ENCODE measurements at regions not wholly inside any gene's neighbourhood (a gene's known extent, or its start where the extent isn't known, plus 50 kb on each side); places are given as distances from the start of the nearest gene placed in this dataset.

- no peak for DNase-seq (ENCODE audit: low read depth)
- H3K4me3 ChIP-seq (ENCODE audit: low read depth, low read length), result no peak overlapping the region
These were observed 156.1 kb upstream of the ID2 start for GRCh38 chr2:8525582-8526402.

- no peak overlapping the region for H3K4me3 ChIP-seq (ENCODE audit: low read depth, low read length)
- DNase-seq (ENCODE audit: low read depth), result no peak
These were observed 155.5 kb upstream of the ID2 start for GRCh38 chr2:8526403-8526696.

GRCh38 chr2:8527031-8527430 lies 154.8 kb upstream of the ID2 start:
- no peak for DNase-seq (ENCODE audit: low read depth)
- H3K4me3 ChIP-seq (ENCODE audit: low read depth, low read length), result no peak overlapping the region

- no peak for DNase-seq (ENCODE audit: low read depth)
- no peak overlapping the region for H3K4me3 ChIP-seq (ENCODE audit: low read depth, low read length)
These were observed 154.2 kb upstream of the ID2 start for GRCh38 chr2:8527676-8528075.

- no peak for DNase-seq (ENCODE audit: low read depth)
- H3K4me3 ChIP-seq (ENCODE audit: low read depth, low read length), result no peak overlapping the region
These were observed 153.0 kb upstream of the ID2 start for GRCh38 chr2:8528863-8529262.

DNA sequence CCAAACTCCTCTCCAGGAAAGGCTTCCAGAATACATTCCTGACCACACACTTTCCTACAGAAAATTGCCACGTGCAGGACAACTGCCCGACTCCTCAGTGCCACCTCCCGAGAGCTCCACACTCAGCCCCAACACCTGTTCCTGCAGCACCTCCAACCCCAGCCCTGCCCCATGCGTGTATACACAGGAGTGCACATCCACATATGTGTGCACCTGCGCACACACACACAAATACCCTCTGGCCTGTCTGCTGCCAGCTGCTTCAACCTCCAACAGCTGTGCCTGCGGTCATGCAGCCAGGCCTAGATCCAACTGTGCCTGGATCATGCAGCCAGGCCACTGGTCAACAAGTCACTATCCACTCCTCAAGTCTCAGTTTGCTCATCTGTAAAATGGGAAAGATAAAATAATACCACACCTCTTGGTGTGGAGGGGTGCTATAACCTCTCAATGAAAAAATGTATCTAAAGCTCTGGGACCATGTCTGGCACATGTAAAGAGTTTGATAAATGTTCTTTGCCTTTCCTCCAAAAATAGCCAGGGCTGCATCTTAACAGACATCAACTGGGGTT lies 152.1 kb upstream of the ID2 start:
- no peak overlapping the region for H3K4me3 ChIP-seq (ENCODE audit: low read depth, low read length)
- no peak for DNase-seq (ENCODE audit: low read depth)

- no peak for DNase-seq (ENCODE audit: low read depth)
- no peak overlapping the region for H3K4me3 ChIP-seq (ENCODE audit: low read depth, low read length)
These were observed 150.4 kb upstream of the ID2 start for GRCh38 chr2:8531481-8531880.

- no peak overlapping the region for H3K4me3 ChIP-seq (ENCODE audit: low read depth, low read length)
- DNase-seq (ENCODE audit: low read depth), result no peak
These were observed 149.4 kb upstream of the ID2 start for GRCh38 chr2:8532438-8532837.

- H3K4me3 ChIP-seq (ENCODE audit: low read depth, low read length), result no peak overlapping the region
- no peak for DNase-seq (ENCODE audit: low read depth)
These were observed 147.9 kb upstream of the ID2 start for GRCh38 chr2:8533923-8534322.

GRCh38 chr2:8534386-8534728 lies 147.5 kb upstream of the ID2 start:
- no peak overlapping the region for H3K4me3 ChIP-seq (ENCODE audit: low read depth, low read length)
- DNase-seq (ENCODE audit: low read depth), result no peak

GRCh38 chr2:8534729-8535468 lies 147.0 kb upstream of the ID2 start:
- no peak overlapping the region for H3K4me3 ChIP-seq (ENCODE audit: low read depth, low read length)
- DNase-seq (ENCODE audit: low read depth), result peak; percentile 10

- H3K4me3 ChIP-seq (ENCODE audit: low read depth, low read length), result no peak overlapping the region
- no peak for DNase-seq (ENCODE audit: low read depth)
These were observed 146.4 kb upstream of the ID2 start for GRCh38 chr2:8535469-8535795.

DNA sequence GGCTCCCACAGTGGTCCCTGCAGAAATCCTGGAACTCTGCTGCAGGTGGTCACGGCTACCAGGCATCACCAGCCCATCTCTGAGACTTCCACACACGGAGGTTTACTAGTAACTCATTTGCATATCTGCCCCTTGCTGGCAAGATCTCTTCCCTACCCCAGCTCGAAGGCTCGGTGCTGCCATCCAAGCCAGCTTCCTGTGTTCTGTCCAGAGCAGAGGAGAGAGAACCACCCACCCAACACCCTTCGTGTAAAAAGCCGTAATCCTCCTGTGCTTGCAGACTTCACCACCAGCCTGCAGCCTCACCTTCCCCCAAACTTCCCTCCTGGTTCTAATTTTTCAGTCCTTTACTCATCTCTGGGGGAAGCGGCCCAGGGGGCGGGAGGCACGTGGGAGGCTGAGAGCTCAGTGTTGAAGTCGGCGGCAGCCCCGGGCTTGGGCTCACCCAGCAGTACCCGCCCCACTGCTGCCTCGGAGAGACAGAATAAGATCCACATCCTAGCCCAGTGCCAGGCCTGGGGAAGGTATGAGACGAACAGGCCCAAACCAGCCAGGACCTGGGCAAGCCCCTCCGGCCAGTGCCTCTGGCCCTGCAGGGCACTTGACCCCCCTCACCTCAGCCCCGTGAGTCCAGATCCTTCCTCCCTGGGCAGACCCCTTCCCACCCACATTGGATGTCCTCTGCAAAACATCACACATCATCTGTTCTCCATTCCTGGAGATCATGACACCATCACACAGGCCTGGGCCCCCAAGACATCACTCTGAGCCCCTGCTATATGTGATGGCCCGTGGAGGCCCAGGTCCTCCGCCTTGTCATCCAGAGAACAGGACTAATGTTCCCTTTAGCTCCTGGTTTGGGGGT lies 145.8 kb upstream of the ID2 start:
- no peak for DNase-seq (ENCODE audit: low read depth)

GRCh38 chr2:8536686-8537561 lies 144.9 kb upstream of the ID2 start:
- no peak for DNase-seq (ENCODE audit: low read depth)

More for the DNA sequence above, 145.8 kb upstream of the ID2 start:
- no peak overlapping the region for H3K4me3 ChIP-seq (ENCODE audit: low read depth, low read length)

DNA sequence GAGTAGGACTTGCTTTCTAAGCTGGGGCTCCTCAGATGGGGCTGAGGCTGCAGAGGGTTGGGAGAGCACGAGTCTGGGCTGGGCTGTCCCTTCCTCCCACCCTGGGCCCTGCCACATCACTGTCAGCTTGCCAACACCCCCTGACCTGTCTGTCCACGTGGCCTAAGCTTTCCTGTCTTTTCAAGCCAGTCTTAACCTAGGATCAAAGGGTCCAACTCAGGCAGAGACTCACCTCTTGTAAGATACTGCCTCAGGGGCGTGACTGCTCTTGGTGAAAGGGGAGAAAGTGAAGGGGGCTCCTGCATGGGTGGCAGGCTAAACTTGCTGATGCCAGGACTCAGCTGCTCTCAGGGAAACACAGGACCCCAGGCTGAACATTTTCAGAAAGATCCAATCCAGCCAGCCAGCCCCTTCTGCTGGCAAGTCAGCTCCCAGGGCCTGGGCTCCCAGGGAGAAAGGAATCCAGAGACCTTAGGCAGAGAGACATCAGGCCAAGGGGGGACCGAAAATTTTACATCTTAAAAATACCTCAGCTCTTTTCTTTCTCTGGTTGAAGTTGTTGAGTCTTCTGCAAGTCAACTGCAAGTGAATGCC lies 144.2 kb upstream of the ID2 start:
- H3K4me3 ChIP-seq (ENCODE audit: low read depth, low read length), result no peak overlapping the region
- no peak for DNase-seq (ENCODE audit: low read depth)

More at GRCh38 chr2:8536686-8537561, 144.9 kb upstream of the ID2 start:
- no peak overlapping the region for H3K4me3 ChIP-seq (ENCODE audit: low read depth, low read length)

DNA sequence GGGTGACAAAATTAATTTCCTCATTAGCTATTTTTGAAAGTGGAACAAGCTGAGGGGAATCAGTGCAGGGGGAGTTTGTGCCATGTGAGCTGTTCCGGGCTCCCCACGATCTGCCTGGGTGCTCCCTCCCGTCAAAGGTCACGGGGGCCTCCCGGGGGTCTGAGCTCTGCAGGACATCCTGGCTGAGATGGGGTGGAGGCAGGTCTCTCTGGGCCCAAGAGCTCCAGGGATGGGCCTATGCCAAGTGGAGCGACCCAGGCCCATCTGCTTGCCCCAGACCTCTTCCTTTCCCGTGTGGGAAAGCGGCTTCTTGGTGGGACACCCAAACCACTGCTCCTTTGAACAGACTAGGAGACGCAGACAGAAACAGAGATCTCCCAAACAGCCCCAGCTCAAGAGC lies 143.3 kb upstream of the ID2 start:
- H3K4me3 ChIP-seq (ENCODE audit: low read depth, low read length), result no peak overlapping the region
- no peak for DNase-seq (ENCODE audit: low read depth)

- no peak for DNase-seq (ENCODE audit: low read depth)
- H3K4me3 ChIP-seq (ENCODE audit: low read depth, low read length), result no peak overlapping the region
These were observed 142.8 kb upstream of the ID2 start for GRCh38 chr2:8538931-8539621.

Measured in skeletal muscle cell (primary cell).